Superior temporal gyrus (tissue), 1 donor: ENCODE measurements at regions not wholly inside any gene's neighbourhood (a gene's known extent, or its start where the extent isn't known, plus 50 kb on each side); places are given as distances from the start of the nearest gene placed in this dataset.
"Not testable (repeated sequence)": the region's sequence is repeated elsewhere in the genome, so short reads cannot be mapped to it uniquely, and the experiment has no call there.

Source experiments
- DNase-seq: peaks from one replicate; pipeline ENCODE4 v3.0.0-alpha.2; 2016; ENCODE audit errors: extremely low spot score

GRCh38 chr5:125679522-125679921, 743.7 kb upstream of the GRAMD2B start:
- DNase-seq: no peak

DNA sequence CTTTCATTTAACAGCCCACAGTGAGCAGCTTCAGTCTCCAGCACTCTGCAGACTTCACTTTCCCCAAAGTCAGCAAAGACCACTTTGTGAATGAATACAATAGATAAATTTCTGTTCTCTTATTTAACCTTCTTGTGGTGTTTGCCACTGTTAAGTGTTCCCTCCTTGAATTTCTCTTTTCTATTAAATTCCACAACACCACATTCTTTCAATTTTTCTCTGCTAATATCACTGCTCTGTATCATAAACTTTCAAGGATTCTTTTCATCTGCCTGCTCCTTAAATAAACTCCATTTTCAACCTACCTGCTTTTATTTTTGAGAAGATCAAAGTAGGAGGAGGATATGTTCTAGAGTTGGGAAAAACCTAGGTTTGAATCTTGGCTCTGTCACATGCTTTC, 739.5 kb upstream of the GRAMD2B start:
- DNase-seq: no peak

GRCh38 chr5:125685771-125686170, 737.4 kb upstream of the GRAMD2B start:
- no peak for DNase-seq

- not testable (repeated sequence) for DNase-seq
These were observed 731.3 kb upstream of the GRAMD2B start for GRCh38 chr5:125691738-125692530.

DNA sequence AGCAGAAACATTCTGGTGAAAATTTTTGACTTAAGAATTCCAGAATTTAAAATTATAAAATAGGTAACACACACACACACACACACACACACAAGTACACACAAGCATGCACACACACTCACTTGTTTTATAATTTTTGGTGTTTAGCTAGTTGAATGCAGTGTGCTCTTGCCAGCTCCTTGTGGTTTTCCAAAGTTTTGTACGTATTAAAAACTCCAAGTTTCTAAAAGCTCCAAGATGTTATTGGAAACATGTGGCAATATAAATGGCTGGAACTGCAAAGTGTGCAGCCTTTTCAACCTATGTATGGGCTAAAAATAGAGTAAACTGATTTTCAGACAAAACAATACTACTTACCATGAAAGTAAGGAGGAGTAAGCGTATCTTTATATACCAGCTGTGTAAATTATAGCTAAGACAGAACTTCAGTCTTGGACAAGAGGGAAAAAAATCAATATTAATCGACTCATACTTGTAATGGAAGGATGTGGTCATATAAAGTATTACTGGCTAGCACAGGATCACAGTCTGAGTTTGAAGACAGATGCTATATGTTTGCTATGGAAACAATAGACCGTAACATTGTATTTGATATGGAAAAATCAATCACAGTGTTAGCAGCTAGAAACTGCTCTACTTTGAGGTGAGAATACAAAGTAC, 727.1 kb upstream of the GRAMD2B start:
- DNase-seq: no peak

GRCh38 chr5:125696762-125697161, 726.4 kb upstream of the GRAMD2B start:
- no peak for DNase-seq

- DNase-seq: no peak
These were observed 724.8 kb upstream of the GRAMD2B start for GRCh38 chr5:125698420-125698819.

DNA sequence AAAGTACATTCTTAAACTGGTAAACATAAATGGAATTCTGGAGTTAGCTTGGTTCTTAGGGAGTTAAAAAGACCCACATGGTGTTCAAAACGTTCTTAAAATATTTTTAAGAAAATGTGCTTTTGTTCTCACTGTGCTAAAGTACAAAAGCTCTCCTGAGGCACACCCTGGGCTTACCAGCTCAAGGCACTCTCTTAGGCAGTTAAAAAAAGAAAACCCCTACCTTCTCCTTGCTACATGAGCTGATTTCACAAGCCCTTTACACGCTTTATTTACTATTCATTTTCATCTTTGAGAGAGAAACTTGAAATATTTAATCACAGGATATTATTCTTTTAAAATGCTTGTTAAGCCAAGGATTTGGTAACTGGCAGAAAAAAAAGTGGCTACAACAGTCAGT, 723.3 kb upstream of the GRAMD2B start:
- DNase-seq: no peak

DNA sequence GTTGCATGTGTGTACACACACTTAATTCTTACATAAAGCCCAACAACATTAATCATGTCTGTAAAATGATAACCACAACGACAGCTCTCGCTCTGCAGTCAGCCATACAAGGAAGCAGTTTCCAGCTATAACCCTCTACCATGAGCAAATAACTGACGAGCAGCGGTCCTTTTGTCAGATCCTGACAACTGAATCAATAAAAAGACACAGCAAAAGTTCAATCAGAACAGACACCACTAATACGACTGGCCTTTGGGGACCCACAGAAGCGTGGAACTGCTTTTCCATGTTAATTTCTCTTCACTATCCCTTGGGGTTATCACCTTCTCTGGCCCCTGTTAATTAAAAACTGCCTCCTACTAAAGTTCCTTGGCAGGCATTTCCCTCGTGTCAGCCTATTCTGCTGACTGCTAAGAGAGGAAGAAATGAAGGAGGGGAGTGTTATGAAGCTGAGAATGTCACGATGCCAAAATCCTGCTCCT, 722.8 kb upstream of the GRAMD2B start:
- DNase-seq: no peak

GRCh38 chr5:125703616-125704015, 719.6 kb upstream of the GRAMD2B start:
- no peak for DNase-seq

- DNase-seq: no peak
These were observed 718.3 kb upstream of the GRAMD2B start for GRCh38 chr5:125704888-125705287.

DNA sequence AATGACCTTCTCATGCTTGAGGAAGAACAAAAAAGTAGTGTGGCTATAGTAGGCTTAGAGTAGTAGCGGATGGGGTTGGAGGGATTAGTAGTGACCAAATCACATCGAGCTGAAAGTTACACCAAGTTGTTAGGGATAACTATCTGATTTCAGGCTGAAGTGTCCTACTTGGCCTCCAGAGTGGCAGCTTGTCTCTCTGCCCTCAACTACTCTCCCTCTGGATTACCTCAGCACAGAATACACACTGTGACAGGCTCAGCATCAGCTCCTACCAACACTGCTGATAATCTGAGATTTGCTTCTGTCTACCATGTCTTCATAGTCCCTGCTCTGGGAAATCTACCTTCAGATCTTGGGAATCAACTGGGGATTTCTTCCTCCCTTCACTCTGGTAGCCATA, 714.6 kb upstream of the GRAMD2B start:
- DNase-seq: no peak

- no peak for DNase-seq
These were observed 712.5 kb upstream of the GRAMD2B start for GRCh38 chr5:125710745-125711144.

GRCh38 chr5:125712397-125712796, 710.8 kb upstream of the GRAMD2B start:
- no peak for DNase-seq

DNA sequence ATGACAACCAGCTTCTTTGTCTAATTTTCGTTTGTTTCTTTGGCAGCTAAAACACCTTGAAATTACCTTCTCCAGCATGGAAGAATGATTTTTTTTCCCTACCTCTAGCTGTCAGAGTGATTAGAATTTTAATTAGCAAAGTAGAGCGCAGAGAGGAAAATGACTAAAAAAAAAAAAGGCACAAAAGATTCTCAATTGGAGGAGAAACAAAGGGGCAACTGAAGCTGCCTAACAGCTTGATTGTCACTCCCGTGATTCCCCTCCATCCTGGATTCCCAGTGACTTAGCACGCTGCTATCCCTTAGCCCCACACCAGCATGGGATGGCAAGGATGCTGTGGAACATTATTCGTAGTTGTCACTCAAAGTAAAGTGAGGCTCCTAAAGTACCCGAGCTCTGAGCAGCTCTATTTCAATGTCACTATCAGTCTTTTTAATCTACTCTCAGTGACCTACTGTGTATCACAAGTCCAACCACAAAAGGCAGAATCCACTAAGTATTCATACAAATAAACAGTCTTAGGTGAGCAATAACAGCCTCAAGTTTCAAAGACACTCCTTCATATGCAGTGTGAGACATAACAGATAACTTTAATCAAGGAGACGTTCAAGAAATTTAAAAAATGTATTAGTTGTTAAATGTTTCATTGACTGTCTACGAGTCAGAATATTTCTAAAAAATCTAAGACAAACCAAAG, 710.0 kb upstream of the GRAMD2B start:
- DNase-seq: no peak

- no peak for DNase-seq
These were observed 708.0 kb upstream of the GRAMD2B start for GRCh38 chr5:125715216-125715615.

DNA sequence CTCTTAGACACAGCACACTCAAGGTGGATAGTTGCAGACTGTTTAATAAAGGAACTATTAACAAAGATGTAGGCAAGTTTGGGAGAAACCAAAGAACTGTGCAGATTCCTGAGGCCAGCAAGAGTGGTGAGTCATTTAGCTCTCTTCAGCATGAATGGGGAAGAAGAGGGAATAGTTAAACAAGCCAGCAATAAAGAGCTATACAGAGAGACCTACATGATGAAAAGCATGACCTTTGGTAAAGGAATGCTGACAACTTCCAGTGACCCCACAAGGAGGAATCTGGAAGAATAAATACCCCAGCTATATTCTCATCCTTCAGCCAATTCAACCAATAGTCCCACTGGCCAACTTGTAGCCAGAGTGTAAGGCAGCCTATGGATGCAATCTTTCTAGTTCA, 706.0 kb upstream of the GRAMD2B start:
- no peak for DNase-seq

DNA sequence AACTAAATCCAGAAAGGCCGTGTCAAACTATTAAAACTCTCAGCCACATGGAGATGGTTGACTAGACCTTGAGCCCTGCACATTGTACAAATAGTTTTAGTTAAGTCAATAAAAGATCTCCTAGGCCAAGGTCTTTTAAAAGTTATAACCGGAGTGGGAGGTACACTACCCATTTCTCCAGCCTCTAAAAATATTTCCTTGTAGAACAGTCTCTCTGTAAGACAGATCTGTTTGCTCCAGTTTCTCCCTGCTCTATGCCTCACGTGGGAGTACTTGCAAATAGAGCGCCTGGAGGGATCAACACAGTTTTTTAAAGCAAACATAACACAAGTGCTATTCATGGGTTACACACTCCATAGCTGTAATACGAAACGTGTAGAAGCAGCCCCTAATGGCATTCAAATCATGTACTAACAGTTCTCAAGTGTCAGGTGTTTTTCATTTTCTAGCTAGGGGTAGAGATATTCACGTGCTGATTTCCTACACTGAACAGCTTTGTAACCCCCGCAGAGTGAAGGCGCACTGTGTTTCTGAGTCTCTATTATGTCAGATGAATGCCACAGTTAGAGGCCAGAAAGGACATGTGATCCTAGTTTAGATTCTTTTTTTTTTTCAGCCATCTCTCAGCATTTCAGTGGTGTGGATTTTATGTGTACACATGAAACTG, 703.4 kb upstream of the GRAMD2B start:
- DNase-seq: peak; percentile 66

DNA sequence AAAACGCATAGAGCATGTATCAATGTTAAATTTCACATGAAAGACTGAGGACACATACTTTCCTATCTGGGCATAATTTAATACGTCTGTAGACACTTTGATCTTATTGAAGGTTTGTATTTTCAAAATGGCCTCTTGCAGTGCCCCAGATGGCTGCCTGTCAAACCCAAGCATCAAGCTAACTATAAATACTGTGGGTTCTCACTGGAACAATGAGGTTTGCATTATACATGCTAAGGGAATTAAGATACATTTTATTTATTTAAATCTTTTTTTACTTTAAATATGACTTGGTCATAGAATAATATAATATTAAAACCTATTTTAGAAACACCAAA, 702.9 kb upstream of the GRAMD2B start:
- no peak for DNase-seq

GRCh38 chr5:125720721-125721120, 702.5 kb upstream of the GRAMD2B start:
- peak; percentile 10 for DNase-seq

DNA sequence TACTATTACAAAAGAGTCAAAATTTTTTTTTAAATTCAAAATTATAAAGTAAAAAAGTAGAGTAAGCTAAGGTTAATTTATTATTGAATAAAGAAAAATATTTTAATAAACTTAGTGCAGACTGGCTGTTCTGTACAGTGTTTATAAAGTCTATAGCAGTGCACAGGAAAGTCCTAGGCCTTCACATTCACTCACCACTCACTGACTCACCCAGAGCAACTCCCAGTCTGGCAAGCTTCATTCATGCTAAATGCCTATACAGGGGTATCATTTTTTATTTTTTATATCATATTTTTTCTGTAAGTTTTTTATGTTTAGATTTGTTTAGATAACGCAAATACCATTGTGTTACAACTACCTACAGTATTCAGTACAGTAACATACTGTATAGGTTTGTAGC, 700.7 kb upstream of the GRAMD2B start:
- DNase-seq: no peak

- DNase-seq: no peak
These were observed 697.5 kb upstream of the GRAMD2B start for GRCh38 chr5:125725691-125726090.
